HG03521 (cell line): ENCODE measurements at regions not wholly inside any gene's neighbourhood (a gene's known extent, or its start where the extent isn't known, plus 50 kb on each side); places are given as distances from the start of the nearest gene placed in this dataset.

ENCODE experiments used
- ATAC-seq: cut with Tn5 transposase; IDR thresholded peaks from one replicate; pipeline ENCODE4 v1.9.1; 2021; ENCODE audit warnings: mild to moderate bottlenecking, moderate library complexity; ENCODE audit not compliant: unreplicated experiment

DNA sequence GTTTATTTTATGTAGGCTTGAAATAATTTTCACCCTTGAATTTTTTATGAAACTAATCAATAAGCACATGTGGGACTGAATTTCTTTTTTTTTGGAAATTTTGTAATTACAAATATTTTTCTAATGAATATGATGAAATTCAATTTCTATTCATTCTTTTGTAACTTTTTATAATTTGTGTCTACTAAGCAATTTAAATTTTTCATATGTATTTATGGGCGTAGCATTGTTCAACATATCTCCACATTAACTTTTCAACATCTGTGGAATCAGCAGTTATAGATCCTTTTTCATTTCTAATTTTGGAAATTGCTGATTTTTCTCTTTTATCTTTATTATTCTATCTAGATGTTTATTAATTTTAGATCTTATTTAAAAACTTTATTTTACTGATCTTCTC, 1320.3 kb downstream of the C4orf33 start:
- no peak for ATAC-seq

DNA sequence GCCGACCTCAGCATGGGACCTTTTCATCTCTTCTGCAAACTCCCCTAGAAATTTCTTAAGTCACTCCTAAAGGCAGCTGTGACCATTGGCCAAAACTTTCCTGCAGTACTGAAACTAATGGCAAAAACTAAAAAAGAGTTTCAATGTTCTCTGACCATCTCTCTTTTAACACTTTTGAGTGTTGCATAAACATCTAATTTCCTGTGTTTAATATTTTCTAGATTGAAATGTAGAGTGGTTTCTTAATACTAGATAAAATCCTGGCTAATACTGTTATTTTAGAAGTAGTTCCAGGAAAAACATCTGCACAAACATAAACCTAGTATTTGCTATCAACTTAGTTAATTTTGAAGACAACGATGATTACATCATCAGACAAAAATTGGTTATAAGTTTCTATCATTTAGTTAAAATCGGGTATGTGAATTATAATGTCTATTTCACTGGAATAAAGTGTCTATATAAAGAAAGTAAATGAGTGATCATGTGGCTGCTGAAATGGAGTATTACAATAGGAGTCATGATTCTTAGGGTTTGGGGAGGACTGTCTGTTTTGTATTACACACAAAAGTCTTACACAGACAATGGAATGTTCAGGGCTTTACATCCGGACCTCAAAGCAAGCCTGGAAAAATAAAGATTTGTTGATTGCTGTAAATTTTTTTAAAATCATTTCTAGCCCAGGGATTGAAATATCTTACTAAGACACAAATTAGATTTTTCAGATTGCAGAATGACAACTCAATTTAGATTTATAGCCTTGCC, 1323.4 kb downstream of the C4orf33 start:
- no peak for ATAC-seq

DNA sequence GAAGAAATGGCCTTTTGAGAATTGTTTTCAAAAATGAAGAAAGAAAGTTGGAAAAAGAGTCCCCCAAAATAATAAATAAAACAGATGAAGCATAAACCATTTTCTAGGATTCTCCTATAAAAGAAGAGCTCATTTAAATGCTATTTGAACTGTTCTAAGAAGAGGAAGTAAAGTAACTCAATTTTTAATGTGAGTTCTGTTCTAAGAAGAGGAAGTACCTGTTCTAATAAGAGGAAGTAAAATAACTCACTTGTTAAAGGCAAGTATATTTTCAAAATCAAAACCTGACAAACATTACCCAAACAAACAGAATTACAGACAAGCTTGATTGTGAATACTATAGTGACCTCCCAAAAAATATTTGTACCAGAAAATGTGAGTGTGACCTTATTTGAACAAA, 1326.3 kb downstream of the C4orf33 start:
- no peak for ATAC-seq

DNA sequence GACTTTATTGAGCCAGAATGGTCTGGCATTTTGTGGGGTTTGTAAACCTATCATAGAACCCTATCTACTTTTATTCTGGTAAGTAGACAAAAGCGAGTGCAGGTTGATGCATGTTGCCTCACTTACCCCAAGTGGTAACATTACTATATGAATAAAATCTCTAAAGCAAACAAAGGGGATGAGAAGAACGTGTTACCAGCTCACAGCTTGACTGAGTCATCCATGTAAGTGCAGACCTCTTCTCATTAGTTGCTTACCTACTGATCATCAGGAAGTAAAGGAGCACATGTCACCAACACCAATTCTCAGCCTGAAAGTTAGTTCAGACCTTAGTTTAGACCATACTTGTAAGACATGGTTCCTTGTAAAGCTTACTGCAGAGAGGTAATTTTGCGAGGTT, 1328.3 kb downstream of the C4orf33 start:
- no peak for ATAC-seq

DNA sequence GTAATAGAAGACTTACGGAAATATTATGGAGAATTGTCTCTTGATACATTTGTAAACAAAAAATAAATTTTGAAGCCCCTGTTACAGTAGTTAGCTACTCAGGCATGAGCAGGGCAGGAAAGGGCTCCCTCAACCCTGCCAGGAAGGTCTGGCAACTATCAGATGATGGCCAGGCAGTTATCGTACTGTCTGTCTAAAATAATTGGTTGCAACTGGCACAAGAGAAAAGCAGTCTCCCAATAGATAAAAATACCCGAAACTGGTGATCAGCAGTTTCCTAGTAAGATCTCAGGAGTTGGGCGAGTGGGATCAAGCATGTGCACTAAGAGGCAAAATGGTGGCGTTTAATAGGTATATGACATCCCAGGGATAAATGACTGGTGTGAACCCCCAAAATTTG, 1336.3 kb downstream of the C4orf33 start:
- no peak for ATAC-seq

DNA sequence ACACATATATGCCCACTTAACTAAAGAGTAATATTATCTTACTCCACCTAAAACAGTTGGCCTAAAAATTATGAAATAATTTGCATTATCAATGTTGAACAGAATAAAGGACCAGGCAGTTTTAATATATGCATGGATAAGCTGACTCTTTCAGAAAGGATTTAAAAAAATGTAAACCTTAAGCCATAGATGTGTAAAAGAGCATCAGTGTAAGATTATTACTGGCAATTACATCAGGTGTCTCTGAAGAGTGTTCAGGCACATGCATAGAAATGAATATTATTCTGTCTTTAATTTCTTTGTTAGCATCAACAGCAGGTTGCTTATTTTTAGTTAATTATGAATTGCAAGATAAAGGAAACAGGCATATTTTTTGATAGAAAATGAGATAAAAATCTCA, 1353.8 kb downstream of the C4orf33 start:
- no peak for ATAC-seq

DNA sequence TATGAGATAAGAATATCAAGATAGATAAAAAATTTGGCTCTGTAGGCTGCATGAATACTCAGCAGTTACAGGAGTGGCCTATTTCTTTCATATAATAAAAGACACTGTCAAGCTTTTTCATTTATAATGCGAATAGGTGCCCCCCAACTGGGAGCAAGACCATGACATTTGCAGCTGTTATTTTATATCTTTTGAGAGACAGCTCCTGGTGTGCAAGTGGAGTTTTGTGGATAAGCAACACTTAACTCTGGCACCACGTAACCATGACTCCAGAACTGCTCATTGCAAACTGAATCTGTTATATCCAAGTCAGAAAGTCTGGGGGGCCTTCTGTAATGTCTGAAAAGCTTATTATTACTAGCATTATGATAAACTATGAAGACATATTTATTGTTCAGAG, 1372.4 kb downstream of the C4orf33 start:
- ATAC-seq: no peak

DNA sequence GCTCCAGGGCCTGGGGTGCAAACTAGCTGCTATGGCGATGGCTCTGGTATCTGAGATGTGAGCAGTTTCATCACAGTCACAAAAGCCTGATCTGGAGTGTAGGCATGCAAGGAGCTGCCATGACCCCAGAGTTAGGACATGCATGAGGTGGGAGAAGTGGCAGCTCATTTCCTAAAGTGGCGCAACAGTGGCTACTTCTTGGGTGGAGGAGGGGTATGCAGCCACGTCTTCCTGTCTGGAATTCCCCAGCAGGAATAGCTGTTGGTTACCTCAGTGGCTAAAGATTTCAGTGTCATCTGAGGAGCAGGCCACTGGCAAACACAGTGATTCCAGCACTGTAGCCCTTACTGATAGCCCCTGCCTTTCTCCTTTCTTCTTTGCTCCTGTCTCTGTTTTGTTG, 1382.5 kb downstream of the C4orf33 start:
- no peak for ATAC-seq

DNA sequence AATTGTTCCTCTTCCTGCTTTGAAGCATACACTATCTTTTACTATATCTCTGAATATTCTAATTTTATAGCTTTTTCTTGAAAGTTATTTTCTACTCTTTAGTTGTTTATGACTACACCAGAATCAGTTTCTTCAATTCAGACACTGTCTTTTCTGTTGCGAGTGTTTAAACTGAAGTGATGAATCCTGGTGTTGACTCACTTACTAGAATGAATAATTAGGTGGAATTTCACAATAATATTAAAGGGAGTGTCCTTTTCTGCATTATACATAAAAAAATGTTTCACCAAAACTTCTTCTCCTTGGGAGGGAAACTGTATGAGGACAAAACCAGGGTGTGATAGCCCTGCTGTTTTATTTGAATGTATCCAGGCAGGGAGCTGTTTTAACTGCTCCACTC, 1383.1 kb downstream of the C4orf33 start:
- ATAC-seq: no peak

DNA sequence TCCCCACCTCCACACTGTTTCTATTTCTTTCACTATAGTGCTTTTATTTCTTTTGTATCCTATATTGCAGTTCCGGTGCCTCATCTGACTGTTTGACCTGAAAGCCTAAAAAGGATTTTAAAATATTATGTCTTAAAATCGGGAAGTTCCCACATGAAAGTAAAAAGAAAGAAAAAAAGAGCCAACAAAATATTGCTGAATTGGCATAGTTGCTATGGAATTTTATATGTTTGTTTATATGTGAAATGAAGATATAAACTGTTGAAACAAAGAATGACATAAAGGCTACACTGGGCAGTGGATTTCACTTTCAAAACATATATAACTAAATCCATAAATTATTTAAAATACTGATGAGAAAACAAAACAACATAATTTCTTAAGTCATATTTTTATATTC, 1383.7 kb downstream of the C4orf33 start:
- ATAC-seq: no peak

DNA sequence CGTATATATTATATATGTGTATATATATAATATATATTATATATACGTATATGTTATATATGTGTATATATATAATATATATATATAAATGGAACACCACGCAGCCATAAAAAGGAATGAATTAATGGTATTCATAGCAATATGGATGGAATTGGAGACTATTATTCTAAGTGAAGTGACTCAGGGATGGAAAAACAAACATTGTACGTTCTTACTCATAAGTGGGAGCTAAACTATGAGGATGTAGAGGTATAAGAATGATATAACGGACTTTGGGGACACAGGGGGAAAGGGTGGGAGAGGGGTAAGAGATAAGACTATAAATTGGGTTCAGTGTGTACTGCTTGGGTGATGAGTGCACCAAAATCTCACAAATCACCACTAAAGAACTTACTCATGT, 1388.9 kb downstream of the C4orf33 start:
- ATAC-seq: no peak

DNA sequence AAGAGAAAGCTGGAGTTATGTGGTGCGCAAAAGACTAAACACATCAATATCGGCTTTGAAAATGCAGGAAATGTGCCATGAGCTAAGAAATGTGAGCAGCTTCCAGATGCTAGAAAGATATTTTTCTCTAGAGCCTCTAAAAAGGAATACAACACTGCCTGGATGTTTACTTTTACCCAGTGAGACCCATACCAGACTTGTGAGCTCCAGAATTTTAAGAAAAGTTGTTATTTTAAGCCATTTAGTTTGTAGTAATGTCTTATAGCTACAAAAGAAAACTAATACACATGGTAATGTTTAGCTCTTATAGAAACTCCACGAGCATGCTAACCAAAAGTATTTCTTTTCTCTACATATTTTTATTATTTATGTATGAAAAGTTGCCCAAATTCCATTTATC, 1389.4 kb downstream of the C4orf33 start:
- no peak for ATAC-seq

DNA sequence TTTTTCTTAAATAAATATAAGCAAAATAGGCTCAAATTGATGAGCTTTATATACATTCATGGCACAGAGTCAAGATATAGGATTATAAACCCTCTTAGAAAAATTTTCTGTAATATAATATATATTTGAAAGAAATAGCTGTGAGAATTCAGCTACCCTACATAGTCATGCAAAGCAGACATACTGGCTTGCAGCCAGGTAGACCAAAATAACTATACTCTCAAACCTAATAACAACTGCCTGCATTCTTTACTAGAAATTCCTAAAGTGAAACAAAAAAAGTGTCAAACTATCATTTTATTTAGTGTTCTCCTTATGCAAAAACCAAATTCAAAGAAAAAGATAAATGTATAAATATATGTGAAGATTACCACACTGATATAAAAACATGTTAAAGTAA, 1390.2 kb downstream of the C4orf33 start:
- ATAC-seq: no peak

DNA sequence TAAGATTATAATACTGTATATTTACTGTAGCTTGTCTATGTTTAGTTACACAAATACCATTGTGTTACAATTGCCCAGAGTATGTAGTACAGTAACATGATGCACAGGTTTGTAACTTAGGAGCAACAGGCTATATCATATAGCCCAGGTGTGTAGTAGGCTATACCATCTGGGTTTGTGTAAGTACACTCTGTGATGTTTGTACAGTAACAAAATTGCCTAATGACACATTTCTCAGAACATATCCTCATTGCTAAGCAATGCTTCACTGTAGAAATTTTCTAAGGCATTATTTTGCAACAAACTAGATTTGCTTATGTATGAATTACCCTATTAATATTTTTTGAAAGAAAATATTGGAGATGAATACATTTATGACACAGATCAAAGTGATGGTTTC, 1390.9 kb downstream of the C4orf33 start:
- ATAC-seq: no peak

DNA sequence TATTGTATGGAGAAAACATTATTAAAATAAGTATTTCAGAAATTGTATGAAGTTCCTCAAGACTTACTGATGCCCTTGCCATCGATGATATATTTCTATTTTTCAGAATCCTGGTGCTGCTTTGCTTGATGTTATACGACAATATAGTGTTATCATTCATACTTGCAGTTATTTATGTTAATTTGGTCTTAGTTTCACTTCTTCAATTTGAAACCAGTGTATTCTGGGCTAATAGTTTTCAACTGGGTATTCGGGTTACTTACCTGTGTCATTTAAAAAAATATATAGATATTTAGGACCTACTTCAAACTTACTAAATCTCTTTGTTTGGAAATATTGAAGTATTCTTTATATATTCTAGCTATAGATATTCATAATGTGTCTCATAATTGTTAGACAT, 1414.7 kb downstream of the C4orf33 start:
- ATAC-seq: no peak

DNA sequence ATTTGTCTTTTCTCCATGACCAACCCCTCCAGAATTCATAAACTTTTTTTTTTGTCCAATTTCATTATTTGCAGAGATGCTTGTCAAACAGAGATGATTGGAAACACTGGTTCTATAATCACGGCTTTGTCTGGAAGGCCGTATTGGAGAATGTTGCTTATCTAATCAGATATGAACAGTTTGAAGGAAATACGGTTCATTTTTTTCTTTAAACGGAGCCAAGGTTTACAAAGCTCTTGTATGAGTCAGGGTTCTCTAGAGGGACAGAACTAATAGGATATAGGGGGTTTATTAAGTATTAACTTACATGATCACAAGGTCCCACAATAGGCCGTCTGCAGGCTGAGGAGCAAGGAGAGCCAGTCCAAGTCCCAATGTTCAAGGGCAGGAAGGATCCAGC, 1415.8 kb downstream of the C4orf33 start:
- ATAC-seq: no peak

DNA sequence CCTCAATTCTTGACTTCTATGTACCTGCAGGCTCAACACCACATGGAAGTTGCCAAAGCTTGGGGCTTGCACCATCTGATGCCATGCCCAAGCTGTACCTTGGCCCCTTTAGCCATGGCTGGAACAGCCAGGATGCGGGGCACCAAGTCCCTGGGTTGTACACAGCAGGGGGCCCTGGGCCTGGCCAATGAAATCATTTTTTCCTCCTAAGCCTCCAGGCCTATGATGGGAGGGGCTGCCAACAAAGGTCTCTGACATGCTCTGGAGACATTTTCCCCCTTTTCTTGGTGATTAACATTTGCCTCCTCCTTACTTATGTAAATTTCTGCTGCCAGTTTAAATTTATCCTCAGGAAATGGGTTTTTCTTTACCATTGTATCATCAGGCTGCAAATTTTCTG, 1428.1 kb downstream of the C4orf33 start:
- ATAC-seq: no peak

DNA sequence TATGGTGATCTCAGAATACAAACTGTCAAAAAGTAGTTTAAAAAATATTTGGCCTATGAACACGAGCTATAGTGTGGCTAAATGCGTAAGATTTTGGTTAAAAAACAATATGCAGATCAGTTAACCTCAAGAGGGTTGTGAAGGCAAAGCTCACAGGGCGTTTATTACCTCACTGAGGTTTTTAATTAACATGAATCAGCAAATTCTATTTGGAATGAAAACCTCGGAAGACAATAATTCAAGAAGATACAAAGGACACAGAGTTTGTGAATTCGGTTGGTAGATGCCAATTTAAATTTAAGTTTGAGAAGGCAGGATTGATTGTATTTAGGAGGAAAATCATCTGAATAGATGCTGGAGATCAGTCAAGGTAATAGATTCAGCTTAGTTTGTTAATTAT, 1434.6 kb downstream of the C4orf33 start:
- no peak for ATAC-seq

DNA sequence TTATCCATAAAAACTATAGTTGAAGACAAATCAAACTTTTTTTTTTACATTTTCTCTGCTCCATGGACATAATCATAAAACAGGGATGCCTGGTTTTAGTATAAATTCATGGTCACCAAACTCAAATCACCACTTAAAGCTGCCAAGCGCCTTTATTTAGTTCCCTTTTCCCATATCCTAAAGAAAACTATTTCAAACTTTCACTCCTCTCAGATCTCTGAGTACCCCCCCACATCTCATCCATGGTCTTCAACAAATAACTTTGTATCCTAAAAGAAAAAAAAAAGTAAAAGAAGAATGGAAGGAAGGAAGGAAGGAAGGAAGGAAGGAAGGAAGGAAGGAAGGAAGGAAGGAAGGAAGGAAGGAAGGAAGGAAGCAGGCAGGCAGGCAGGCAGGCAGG, 1438.7 kb downstream of the C4orf33 start:
- no peak for ATAC-seq

DNA sequence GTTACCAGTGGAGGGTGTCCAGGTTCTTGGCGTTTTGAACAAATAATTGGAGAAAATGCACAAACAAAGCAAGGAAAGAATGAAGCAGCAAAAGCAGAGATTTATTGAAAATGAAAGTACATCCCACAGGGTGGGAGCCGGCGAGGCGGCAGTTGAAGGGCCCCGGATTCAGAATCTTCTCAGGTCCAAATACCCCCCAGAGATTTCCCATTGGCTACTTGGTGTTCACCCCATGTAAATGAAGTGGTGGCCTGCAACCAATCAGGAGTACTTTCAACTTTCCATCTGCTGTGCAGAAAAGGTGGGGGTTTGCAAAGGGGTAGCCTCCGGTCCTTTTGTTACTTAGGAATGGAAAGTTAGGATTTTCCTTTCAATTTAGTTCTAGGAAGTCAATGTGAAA, 1447.0 kb downstream of the C4orf33 start:
- ATAC-seq: no peak

DNA sequence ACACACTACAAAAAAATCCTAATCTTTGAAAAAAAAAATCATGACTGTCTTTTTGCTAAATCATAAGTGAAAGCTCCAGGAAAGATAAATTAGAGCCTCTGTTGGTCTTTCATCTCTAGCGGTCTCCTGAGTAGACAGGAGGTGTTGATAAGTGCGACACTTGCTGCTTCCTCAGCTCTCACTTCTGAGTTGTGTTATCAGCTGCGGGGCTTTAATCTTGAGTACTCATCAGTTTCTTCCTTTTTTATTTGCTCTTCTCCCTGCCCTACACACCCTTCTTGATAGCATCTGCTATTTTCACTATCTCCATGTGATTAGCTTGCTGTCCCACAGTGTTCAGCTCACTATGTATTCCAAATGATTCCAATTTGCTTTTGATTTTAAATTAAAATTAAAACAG, 1449.2 kb downstream of the C4orf33 start:
- ATAC-seq: no peak

DNA sequence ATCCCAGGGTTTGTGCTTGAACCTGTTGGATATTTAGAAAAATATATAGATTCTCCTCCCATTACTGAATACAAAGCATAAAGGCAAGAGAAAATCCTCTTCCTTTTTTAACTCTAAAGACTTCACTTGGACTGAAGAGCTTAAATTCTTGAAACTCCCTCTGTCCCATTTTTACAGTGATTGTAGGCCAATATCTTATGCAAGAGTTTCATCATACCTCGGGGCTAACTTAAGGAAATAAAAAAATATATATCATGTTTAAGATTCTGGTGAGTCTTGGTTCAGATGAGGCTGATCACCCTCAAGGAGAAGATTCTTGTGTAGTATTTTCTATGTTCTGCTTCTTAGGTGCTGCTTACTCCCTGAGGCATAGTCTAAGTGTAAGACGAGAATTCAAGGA, 1449.6 kb downstream of the C4orf33 start:
- no peak for ATAC-seq

DNA sequence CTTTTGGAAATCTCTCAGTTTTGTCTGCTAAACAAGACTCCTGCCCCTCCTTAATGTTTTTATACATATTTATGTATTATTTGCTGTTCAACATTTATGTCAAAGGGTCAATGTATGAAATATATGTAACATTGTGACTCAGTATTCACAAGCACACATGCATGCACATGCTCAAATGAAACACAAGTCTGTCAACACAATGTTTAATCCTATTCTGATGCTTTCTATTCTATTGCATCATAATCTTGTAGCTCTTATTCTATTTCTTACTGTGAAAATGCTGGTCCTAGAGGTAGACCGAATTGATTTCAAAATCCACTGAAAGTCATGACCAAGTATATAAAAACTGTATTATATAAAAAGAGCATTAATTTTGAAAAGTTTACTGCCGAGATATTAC, 1463.3 kb downstream of the C4orf33 start:
- no peak for ATAC-seq
